ENCODE measurements at regions not wholly inside any gene's neighbourhood (a gene's known extent, or its start where the extent isn't known, plus 50 kb on each side); places are given as distances from the start of the nearest gene placed in this dataset.
"Not testable (repeated sequence)": the region's sequence is repeated elsewhere in the genome, so short reads cannot be mapped to it uniquely, and the experiment has no call there.

- no peaks in the 10 kb centered on the region for H3K4me1 ChIP-seq (ENCODE audit: control insufficient read depth in 1 of 2, insufficient read depth in 2 of 2, low read length in 2 of 2)
- POLR2A ChIA-PET = no interaction called here
- BruUV-seq (replicated peaks) = no TSS peak
- ATAC-seq (no peak), DNase-seq (ENCODE audit: low read depth, low spot score) (no peak)
- TF ChIP-seq YY1 (IDR thresholded peaks at IDR 0.05; ENCODE audit: extremely low read depth, insufficient replicate concordance, low read depth, low read length) = no peak
- TF ChIP-seq ZNF274 (IDR thresholded peaks at IDR 0.05; ENCODE audit: low read depth, low read length) = no peak
- TF ChIP-seq EZH2 (IDR thresholded peaks at IDR 0.05) = no peak
- no peak for TF ChIP-seq CBX3 (IDR thresholded peaks at IDR 0.05; ENCODE audit: low read depth)
- no peak for TF ChIP-seq POLR2AphosphoS5 (IDR thresholded peaks at IDR 0.05; ENCODE audit: low read depth, low read length)
- H3K27ac ChIP-seq (ENCODE audit: low read depth, low read length) = no peak overlapping the region
- H3K36me3 ChIP-seq (ENCODE audit: control insufficient read depth in 1 of 2, insufficient read depth in 2 of 2, low read length in 2 of 2) = no peaks in the 10 kb centered on the region
- H3K4me3 ChIP-seq (replicated peaks in 1 of 2; ENCODE audit: low read depth in 1 of 2, low read length in 2 of 2) = no peak overlapping the region
- H3K4me2 ChIP-seq (ENCODE audit: low read length) = no peak overlapping the region
- CTCF ChIA-PET = interaction anchor here (2.6 kb wide), 1 partner anchor 10 kb away, joined by 15 read pairs; no protein-coding TSS in a partner anchor
- intact Hi-C loops (cut with micrococcal nuclease) = no loop called here
- no peak overlapping the region for H3K9ac ChIP-seq (ENCODE audit: low read length)
- H2AFZ ChIP-seq (ENCODE audit: low read depth, low read length, poor library complexity, severe bottlenecking) = no peak overlapping the region
- H3K79me2 ChIP-seq (ENCODE audit: insufficient read depth, low read length) = no peaks in the 10 kb centered on the region
- H3K9me3 ChIP-seq (ENCODE audit: control insufficient read depth in 1 of 2, insufficient read depth in 1 of 2, low read depth in 1 of 2, low read length in 2 of 2) = no peaks in the 10 kb centered on the region
- no peaks in the 10 kb centered on the region for H3K9me2 ChIP-seq (ENCODE audit: insufficient read depth)
- H3K27me3 ChIP-seq (ENCODE audit: insufficient read depth, low read length) = peaks cover 6% of the 10 kb centered on the region; the same call in 1 of the 2 replicates
- H4K20me1 ChIP-seq (ENCODE audit: insufficient read depth) = no peaks in the 10 kb centered on the region
- RAD21 ChIA-PET (ENCODE audit: low non-redundant PET in 1 of 2, low total read pairs in 2 of 2, uncharacterized antibody in 2 of 2, unreplicated experiment in 2 of 2) = no interaction called here
Observed at GRCh38 chr20:52302736-52303135, 111.2 kb upstream of the ZFP64 start.

- H3K4me1 ChIP-seq (ENCODE audit: control insufficient read depth in 1 of 2, insufficient read depth in 2 of 2, low read length in 2 of 2); H4K20me1 ChIP-seq (ENCODE audit: insufficient read depth); BruUV-seq (replicated peaks); POLR2A ChIA-PET; ATAC-seq; H3K4me3 ChIP-seq (replicated peaks in 1 of 2; ENCODE audit: low read depth in 1 of 2, low read length in 2 of 2); H2AFZ ChIP-seq (ENCODE audit: low read depth, low read length, poor library complexity, severe bottlenecking); H3K27ac ChIP-seq (ENCODE audit: low read depth, low read length); H3K9me2 ChIP-seq (ENCODE audit: insufficient read depth); DNase-seq (ENCODE audit: low read depth, low spot score); H3K27me3 ChIP-seq (ENCODE audit: insufficient read depth, low read length); H3K9ac ChIP-seq (ENCODE audit: low read length); intact Hi-C loops (cut with micrococcal nuclease); RAD21 ChIA-PET (ENCODE audit: low non-redundant PET in 1 of 2, low total read pairs in 2 of 2, uncharacterized antibody in 2 of 2, unreplicated experiment in 2 of 2); H3K36me3 ChIP-seq (ENCODE audit: control insufficient read depth in 1 of 2, insufficient read depth in 2 of 2, low read length in 2 of 2); H3K4me2 ChIP-seq (ENCODE audit: low read length); H3K9me3 ChIP-seq (ENCODE audit: control insufficient read depth in 1 of 2, insufficient read depth in 1 of 2, low read depth in 1 of 2, low read length in 2 of 2); H3K79me2 ChIP-seq (ENCODE audit: insufficient read depth, low read length): not testable (repeated sequence)
- CTCF ChIA-PET = interaction anchor here (2.6 kb wide), 1 partner anchor 10 kb away, joined by 15 read pairs; no protein-coding TSS in a partner anchor
Observed at GRCh38 chr20:52302051-52302450, 110.5 kb upstream of the ZFP64 start.

Measured in HCT116 (cell line).